GM21528 (cell line): ENCODE measurements at regions not wholly inside any gene's neighbourhood (a gene's known extent, or its start where the extent isn't known, plus 50 kb on each side); places are given as distances from the start of the nearest gene placed in this dataset.
"Not testable (repeated sequence)": the region's sequence is repeated elsewhere in the genome, so short reads cannot be mapped to it uniquely, and the experiment has no call there.

ENCODE experiments used
- ATAC-seq: cut with Tn5 transposase; IDR thresholded peaks from one replicate; pipeline ENCODE4 v1.9.1; 2021; ENCODE audit warnings: mild to moderate bottlenecking, moderate library complexity; ENCODE audit not compliant: unreplicated experiment, low FRiP score

- ATAC-seq: no peak
Observed at GRCh38 chr7:68031180-68031943, 1034.7 kb downstream of the TYW1 start.

GRCh38 chr7:68038621-68039314, 1042.1 kb downstream of the TYW1 start:
- ATAC-seq: no peak

GRCh38 chr7:68041554-68041953, 1044.9 kb downstream of the TYW1 start:
- ATAC-seq: no peak

- ATAC-seq: no peak
Observed at GRCh38 chr7:68043546-68043945, 1046.9 kb downstream of the TYW1 start.

GRCh38 chr7:68050627-68051026, 1054.0 kb downstream of the TYW1 start:
- ATAC-seq: no peak

GRCh38 chr7:68058014-68058413, 1061.4 kb downstream of the TYW1 start:
- ATAC-seq: no peak

GRCh38 chr7:68063171-68063570, 1066.5 kb downstream of the TYW1 start:
- no peak for ATAC-seq

- no peak for ATAC-seq
Observed at GRCh38 chr7:68065581-68065980, 1068.9 kb downstream of the TYW1 start.

GRCh38 chr7:68067845-68068244, 1071.2 kb downstream of the TYW1 start:
- ATAC-seq: no peak

GRCh38 chr7:68070992-68071391, 1074.4 kb downstream of the TYW1 start:
- ATAC-seq: no peak

GRCh38 chr7:68073701-68074100, 1077.1 kb downstream of the TYW1 start:
- no peak for ATAC-seq

- no peak for ATAC-seq
Observed at GRCh38 chr7:68074242-68074641, 1077.6 kb downstream of the TYW1 start.

GRCh38 chr7:68078157-68078710, 1081.6 kb downstream of the TYW1 start:
- ATAC-seq: no peak

- not testable (repeated sequence) for ATAC-seq
Observed at GRCh38 chr7:68082066-68082960, 1085.7 kb downstream of the TYW1 start.

GRCh38 chr7:68082961-68083657, 1086.5 kb downstream of the TYW1 start:
- not testable (repeated sequence) for ATAC-seq

- no peak for ATAC-seq
Observed at GRCh38 chr7:68087401-68087800, 1090.8 kb downstream of the TYW1 start.

- no peak for ATAC-seq
Observed at GRCh38 chr7:68088879-68089278, 1092.2 kb downstream of the TYW1 start.

GRCh38 chr7:68090256-68090655, 1093.6 kb downstream of the TYW1 start:
- not testable (repeated sequence) for ATAC-seq

- no peak for ATAC-seq
Observed at GRCh38 chr7:68103319-68103718, 1106.7 kb downstream of the TYW1 start.

- no peak for ATAC-seq
Observed at GRCh38 chr7:68107261-68107660, 1110.6 kb downstream of the TYW1 start.
